ENCODE measurements at regions not wholly inside any gene's neighbourhood (a gene's known extent, or its start where the extent isn't known, plus 50 kb on each side); places are given as distances from the start of the nearest gene placed in this dataset.

DNA sequence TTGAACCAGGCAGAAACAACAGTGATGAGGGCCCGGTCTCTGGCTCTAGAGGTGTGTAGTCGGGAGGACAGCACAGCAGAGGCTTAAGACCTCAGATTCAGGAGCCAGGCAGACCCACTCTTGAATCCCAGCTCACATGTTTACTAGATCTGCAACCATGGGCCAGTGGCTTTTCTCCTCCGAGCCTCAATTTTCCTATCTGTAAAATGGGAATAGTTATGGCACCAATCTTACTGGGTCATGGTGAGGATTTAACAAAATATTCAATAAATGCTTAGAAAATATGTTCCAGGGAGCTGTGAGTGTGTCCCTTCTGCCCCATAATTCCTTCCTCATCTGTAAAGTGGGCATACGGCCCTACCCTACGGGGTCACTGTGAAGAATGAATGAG is 506.9 kb downstream of the SHQ1 start:
- CTCF ChIA-PET, result no interaction called here
- intact Hi-C loops (cut with micrococcal nuclease; ENCODE audit: unreplicated experiment), result no loop called here
- no peak overlapping the region for H3K27ac ChIP-seq (ENCODE audit: low read length)

DNA sequence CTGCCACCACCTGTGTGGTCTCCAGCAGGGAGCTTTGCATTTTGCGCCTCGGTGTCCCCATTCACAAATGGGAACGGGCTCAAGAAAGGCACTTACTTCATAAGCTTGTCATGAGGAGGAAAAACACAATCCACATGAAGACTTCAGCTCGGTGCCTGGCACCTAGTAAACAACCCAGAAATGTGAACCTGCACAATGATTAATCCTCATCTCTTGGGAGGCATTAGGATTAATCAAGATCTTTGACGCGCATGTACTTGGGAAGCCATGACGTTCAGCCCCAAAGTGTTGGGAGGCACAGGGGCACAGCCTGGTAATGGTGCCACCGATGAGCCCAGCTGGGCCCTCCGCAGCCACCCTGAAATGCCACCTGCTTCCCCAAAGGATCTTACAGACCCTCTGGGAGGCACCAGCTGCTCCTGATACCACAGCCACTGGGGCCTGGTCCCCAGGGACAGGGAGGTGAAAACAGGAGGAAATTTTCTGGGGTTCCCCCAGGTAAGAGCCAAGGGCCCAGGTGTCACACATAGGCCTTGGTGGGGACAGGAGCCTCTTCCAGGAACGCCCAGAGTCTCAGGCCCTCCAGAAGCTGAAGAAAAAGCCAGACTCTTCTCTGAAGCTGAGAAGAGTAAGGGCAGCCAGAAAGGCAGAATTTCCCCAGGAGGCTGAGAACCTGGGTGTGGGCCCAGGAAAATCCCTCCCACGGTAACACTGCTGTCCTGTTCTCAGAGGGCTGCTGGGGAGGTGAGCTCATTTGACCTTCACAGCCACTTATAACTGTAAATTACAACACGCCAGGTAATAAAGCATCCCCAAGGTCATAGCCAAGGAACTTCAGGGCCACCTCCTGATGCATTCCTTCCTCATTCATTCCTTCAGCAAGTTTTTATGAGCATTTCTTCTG is 507.5 kb downstream of the SHQ1 start:
- H3K4me1 ChIP-seq (ENCODE audit: control insufficient read depth, insufficient read depth, low read length), result peaks cover 11% of the 10 kb centered on the region
- no peaks in the 10 kb centered on the region for H3K27me3 ChIP-seq (ENCODE audit: control insufficient read depth, insufficient read depth, low read length)
- no peak overlapping the region for H3K4me3 ChIP-seq (ENCODE audit: low read depth in 2 of 2, low read length in 2 of 2)
- TF ChIP-seq SIN3A (IDR thresholded peaks at IDR 0.05; ENCODE audit: borderline replicate concordance, insufficient read depth, low read depth, low read length) (no peak), POLR2AphosphoS5 (IDR thresholded peaks at IDR 0.05; ENCODE audit: low read depth, low read length) (no peak), TCF7L2 (IDR thresholded peaks at IDR 0.05; ENCODE audit: low read depth, low read length) (no peak)
- TF ChIP-seq, protein P1, sequence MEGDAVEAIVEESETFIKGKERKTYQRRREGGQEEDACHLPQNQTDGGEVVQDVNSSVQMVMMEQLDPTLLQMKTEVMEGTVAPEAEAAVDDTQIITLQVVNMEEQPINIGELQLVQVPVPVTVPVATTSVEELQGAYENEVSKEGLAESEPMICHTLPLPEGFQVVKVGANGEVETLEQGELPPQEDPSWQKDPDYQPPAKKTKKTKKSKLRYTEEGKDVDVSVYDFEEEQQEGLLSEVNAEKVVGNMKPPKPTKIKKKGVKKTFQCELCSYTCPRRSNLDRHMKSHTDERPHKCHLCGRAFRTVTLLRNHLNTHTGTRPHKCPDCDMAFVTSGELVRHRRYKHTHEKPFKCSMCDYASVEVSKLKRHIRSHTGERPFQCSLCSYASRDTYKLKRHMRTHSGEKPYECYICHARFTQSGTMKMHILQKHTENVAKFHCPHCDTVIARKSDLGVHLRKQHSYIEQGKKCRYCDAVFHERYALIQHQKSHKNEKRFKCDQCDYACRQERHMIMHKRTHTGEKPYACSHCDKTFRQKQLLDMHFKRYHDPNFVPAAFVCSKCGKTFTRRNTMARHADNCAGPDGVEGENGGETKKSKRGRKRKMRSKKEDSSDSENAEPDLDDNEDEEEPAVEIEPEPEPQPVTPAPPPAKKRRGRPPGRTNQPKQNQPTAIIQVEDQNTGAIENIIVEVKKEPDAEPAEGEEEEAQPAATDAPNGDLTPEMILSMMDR (IDR thresholded peaks at IDR 0.05), result no peak
- TF ChIP-seq, protein P2, sequence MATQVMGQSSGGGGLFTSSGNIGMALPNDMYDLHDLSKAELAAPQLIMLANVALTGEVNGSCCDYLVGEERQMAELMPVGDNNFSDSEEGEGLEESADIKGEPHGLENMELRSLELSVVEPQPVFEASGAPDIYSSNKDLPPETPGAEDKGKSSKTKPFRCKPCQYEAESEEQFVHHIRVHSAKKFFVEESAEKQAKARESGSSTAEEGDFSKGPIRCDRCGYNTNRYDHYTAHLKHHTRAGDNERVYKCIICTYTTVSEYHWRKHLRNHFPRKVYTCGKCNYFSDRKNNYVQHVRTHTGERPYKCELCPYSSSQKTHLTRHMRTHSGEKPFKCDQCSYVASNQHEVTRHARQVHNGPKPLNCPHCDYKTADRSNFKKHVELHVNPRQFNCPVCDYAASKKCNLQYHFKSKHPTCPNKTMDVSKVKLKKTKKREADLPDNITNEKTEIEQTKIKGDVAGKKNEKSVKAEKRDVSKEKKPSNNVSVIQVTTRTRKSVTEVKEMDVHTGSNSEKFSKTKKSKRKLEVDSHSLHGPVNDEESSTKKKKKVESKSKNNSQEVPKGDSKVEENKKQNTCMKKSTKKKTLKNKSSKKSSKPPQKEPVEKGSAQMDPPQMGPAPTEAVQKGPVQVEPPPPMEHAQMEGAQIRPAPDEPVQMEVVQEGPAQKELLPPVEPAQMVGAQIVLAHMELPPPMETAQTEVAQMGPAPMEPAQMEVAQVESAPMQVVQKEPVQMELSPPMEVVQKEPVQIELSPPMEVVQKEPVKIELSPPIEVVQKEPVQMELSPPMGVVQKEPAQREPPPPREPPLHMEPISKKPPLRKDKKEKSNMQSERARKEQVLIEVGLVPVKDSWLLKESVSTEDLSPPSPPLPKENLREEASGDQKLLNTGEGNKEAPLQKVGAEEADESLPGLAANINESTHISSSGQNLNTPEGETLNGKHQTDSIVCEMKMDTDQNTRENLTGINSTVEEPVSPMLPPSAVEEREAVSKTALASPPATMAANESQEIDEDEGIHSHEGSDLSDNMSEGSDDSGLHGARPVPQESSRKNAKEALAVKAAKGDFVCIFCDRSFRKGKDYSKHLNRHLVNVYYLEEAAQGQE (IDR thresholded peaks at IDR 0.05; ENCODE audit: insufficient read depth in 1 of 2, low read depth in 2 of 2, low read length in 1 of 2), result no peak
- CTCF ChIA-PET, result no interaction called here
- intact Hi-C loops (cut with micrococcal nuclease; ENCODE audit: unreplicated experiment), result no loop called here
- no TSS peak for BruUV-seq (replicated peaks)
- POLR2A ChIA-PET, result interaction anchor here (0.6 kb wide), 1 partner anchor 508 kb away, joined by 3 read pairs; no protein-coding TSS in a partner anchor
- no peaks in the 10 kb centered on the region for H3K9me3 ChIP-seq (ENCODE audit: control insufficient read depth, insufficient read depth, low read depth, low read length)
- in situ Hi-C loops (cut with HindIII; ENCODE audit: low pct_unique_long_range_greater_than_20kb, low sequenced_read_pairs), result no loop called here
- no peak overlapping the region for H3K27ac ChIP-seq (ENCODE audit: low read length)
- no peak for DNase-seq (ENCODE audit: low read depth, low spot score)
- ATAC-seq, result no peak
- no peaks in the 10 kb centered on the region for H3K36me3 ChIP-seq (ENCODE audit: control insufficient read depth, insufficient read depth, low read length)

More for the DNA sequence above, 506.9 kb downstream of the SHQ1 start:
- in situ Hi-C loops (cut with HindIII; ENCODE audit: low pct_unique_long_range_greater_than_20kb, low sequenced_read_pairs), result no loop called here
- H3K4me3 ChIP-seq (ENCODE audit: low read depth in 2 of 2, low read length in 2 of 2), result no peak overlapping the region
- POLR2A ChIA-PET, result no interaction called here
- peaks cover 11% of the 10 kb centered on the region for H3K4me1 ChIP-seq (ENCODE audit: control insufficient read depth, insufficient read depth, low read length)
- no peak for DNase-seq (ENCODE audit: low read depth, low spot score)
- no TSS peak for BruUV-seq (replicated peaks)
- no peaks in the 10 kb centered on the region for H3K9me3 ChIP-seq (ENCODE audit: control insufficient read depth, insufficient read depth, low read depth, low read length)
- no peaks in the 10 kb centered on the region for H3K27me3 ChIP-seq (ENCODE audit: control insufficient read depth, insufficient read depth, low read length)
- no peaks in the 10 kb centered on the region for H3K36me3 ChIP-seq (ENCODE audit: control insufficient read depth, insufficient read depth, low read length)
- TF ChIP-seq SIN3A (IDR thresholded peaks at IDR 0.05; ENCODE audit: borderline replicate concordance, insufficient read depth, low read depth, low read length), result no peak
- TF ChIP-seq, protein P2 (IDR thresholded peaks at IDR 0.05; ENCODE audit: insufficient read depth in 1 of 2, low read depth in 2 of 2, low read length in 1 of 2), result no peak
- no peak for TF ChIP-seq POLR2AphosphoS5 (IDR thresholded peaks at IDR 0.05; ENCODE audit: low read depth, low read length)
- TF ChIP-seq, protein P1 (IDR thresholded peaks at IDR 0.05), result no peak
- TF ChIP-seq TCF7L2 (IDR thresholded peaks at IDR 0.05; ENCODE audit: low read depth, low read length), result no peak
- ATAC-seq, result no peak
